IMR-90 (cell line): ENCODE measurements at regions not wholly inside any gene's neighbourhood (a gene's known extent, or its start where the extent isn't known, plus 50 kb on each side); places are given as distances from the start of the nearest gene placed in this dataset.
A peak's percentile ranks its signal among the peaks of the same experiment; 100 is the strongest.

Experiments
- ATAC-seq: fragments of 200-7000 bp; cut with Tn5 transposase; 2 replicates; pipeline ENCODE4 v1.9.1; 2020; ENCODE audit warnings: low read depth, mild to moderate bottlenecking, moderate library complexity
- BruUV-seq: library from RNA; stranded (reverse); fragments of 400-500 nt; replicated peaks from 2 replicates; lab custom pipeline; 2021; lab: Mats Ljungman, UMichigan
- CTCF ChIA-PET: fragments of 300-600 bp; formaldehyde crosslinking; extraction: SDS; loops from one replicate; lab custom pipeline; 2021; ENCODE audit warnings: antibody characterized with exemption; lab: Yijun Ruan, JAX
- POLR2A ChIA-PET: fragments of 300-600 bp; sonication (Branson Sonifier 250); formaldehyde crosslinking; loops from one replicate; lab custom pipeline; 2022; ENCODE audit warnings: antibody characterized with exemption; ENCODE audit not compliant: unreplicated experiment; lab: Charles Lee
- DNase-seq: peaks from one replicate; pipeline ENCODE4 v3.0.0; 2013
- H2AFZ ChIP-seq: replicated peaks from 2 replicates; pipeline ENCODE3; 2013; ENCODE audit warnings: low read length, mild to moderate bottlenecking; ENCODE audit not compliant: poor library complexity
- H2AK5ac ChIP-seq: 2 replicates; pipeline ENCODE4 v1.6.1; 2013; ENCODE audit warnings: low read depth, low read length, inconsistent platforms
- H2AK9ac ChIP-seq: replicated peaks from 2 replicates; pipeline ENCODE3; 2013; ENCODE audit warnings: mild to moderate bottlenecking, low read depth, low read length, moderate library complexity; ENCODE audit not compliant: poor library complexity
- H2BK120ac ChIP-seq: 2 replicates; pipeline ENCODE4 v1.6.1; 2013; ENCODE audit warnings: low read depth, low read length, inconsistent platforms
- H2BK15ac ChIP-seq: 3 replicates; pipeline ENCODE4 v1.6.1; 2013; ENCODE audit warnings: low read depth, low read length, inconsistent platforms
- H2BK20ac ChIP-seq: 2 replicates; pipeline ENCODE4 v1.6.1; 2013; ENCODE audit warnings: low read depth, mild to moderate bottlenecking, inconsistent platforms, low read length, moderate library complexity
- H2BK5ac ChIP-seq: 2 replicates; pipeline ENCODE4 v1.6.1; 2013; ENCODE audit warnings: mild to moderate bottlenecking, low read depth, low read length, inconsistent platforms; ENCODE audit not compliant: poor library complexity, severe bottlenecking
- H3K14ac ChIP-seq: replicated peaks from 2 replicates; pipeline ENCODE4 v1.6.1; 2013; ENCODE audit warnings: low read depth, low read length, inconsistent platforms
- H3K18ac ChIP-seq: 2 replicates; pipeline ENCODE4 v1.6.1; 2013; ENCODE audit warnings: low read depth, low read length, control low read depth
- H3K23ac ChIP-seq: 2 replicates; pipeline ENCODE4 v1.6.1; 2013; ENCODE audit warnings: low read depth, low read length, inconsistent platforms
- H3K27ac ChIP-seq: 2 replicates; pipeline ENCODE4 v1.5.1; 2013; ENCODE audit warnings: mild to moderate bottlenecking, control low read depth, low read length; ENCODE audit not compliant: insufficient read depth
- H3K27me3 ChIP-seq: 2 replicates; pipeline ENCODE4 v1.6.1; 2013; ENCODE audit warnings: low read length; ENCODE audit not compliant: control insufficient read depth, insufficient read depth
- H3K36me3 ChIP-seq: 2 replicates; pipeline ENCODE4 v1.6.1; 2013; ENCODE audit warnings: low read length, mixed read lengths; ENCODE audit not compliant: control insufficient read depth, insufficient read depth
- H3K4ac ChIP-seq: 2 replicates; pipeline ENCODE4 v1.6.1; 2013; ENCODE audit warnings: low read depth, low read length, inconsistent platforms
- H3K4me1 ChIP-seq: 2 replicates; pipeline ENCODE4 v1.6.1; 2013; ENCODE audit warnings: low read length, mixed read lengths; ENCODE audit not compliant: control insufficient read depth, insufficient read depth
- H3K4me2 ChIP-seq: 2 replicates; pipeline ENCODE4 v1.6.1; 2013; ENCODE audit warnings: low read depth, mild to moderate bottlenecking, control low read depth, low read length, moderate library complexity
- H3K4me3 ChIP-seq: 2 replicates; pipeline ENCODE4 v1.5.1; 2013; ENCODE audit warnings: low read depth, mild to moderate bottlenecking, control low read depth, low read length, moderate library complexity; ENCODE audit not compliant: insufficient read depth
- H3K56ac ChIP-seq: 2 replicates; pipeline ENCODE4 v1.6.1; 2013; ENCODE audit warnings: low read length, inconsistent platforms; ENCODE audit not compliant: insufficient read depth; ENCODE audit errors: extremely low read depth
- H3K79me1 ChIP-seq, 2 experiments: 2 replicates each; pipeline ENCODE4 v1.6.1; 2013; ENCODE audit warnings: low read length in 2 of 2, inconsistent platforms in 1 of 2, low read depth in 1 of 2
- H3K9ac ChIP-seq: 2 replicates; pipeline ENCODE4 v1.6.1; 2013; ENCODE audit warnings: low read depth, low read length, control low read depth
- H3K9me1 ChIP-seq: 2 replicates; pipeline ENCODE4 v1.6.1; 2013; ENCODE audit warnings: low read length, inconsistent platforms; ENCODE audit not compliant: insufficient read depth
- H3K9me3 ChIP-seq: 2 replicates; pipeline ENCODE4 v1.6.1; 2013; ENCODE audit warnings: low read length; ENCODE audit not compliant: control insufficient read depth, insufficient read depth
- H4K20me1 ChIP-seq: 2 replicates; pipeline ENCODE4 v1.6.1; 2013; ENCODE audit warnings: low read length, inconsistent platforms; ENCODE audit not compliant: insufficient read depth
- H4K5ac ChIP-seq: 2 replicates; pipeline ENCODE4 v1.6.1; 2013; ENCODE audit warnings: mild to moderate bottlenecking, low read depth, low read length, control low read depth
- H4K8ac ChIP-seq, 2 experiments: 2 replicates each; pipeline ENCODE4 v1.6.1; 2013; ENCODE audit warnings: low read depth in 2 of 2, low read length in 2 of 2, control low read depth in 1 of 2, inconsistent platforms in 1 of 2
- H4K91ac ChIP-seq: 2 replicates; pipeline ENCODE4 v1.6.1; 2013; ENCODE audit warnings: low read depth, low read length, inconsistent platforms; ENCODE audit not compliant: insufficient read depth
- BHLHE40 ChIP-seq: fragments of 150-350 bp; IDR thresholded peaks from 2 replicates; pipeline ENCODE4 v1.6.1; 2016; ENCODE audit warnings: mild to moderate bottlenecking, low read depth, low read length
- CEBPB ChIP-seq: IDR thresholded peaks from 2 replicates; pipeline ENCODE4 v1.6.1; 2012; ENCODE audit warnings: low read depth, low read length, improper control_type of control experiment
- CHD1 ChIP-seq: IDR thresholded peaks from 2 replicates; pipeline ENCODE4 v1.6.1; 2012; ENCODE audit warnings: low read depth, low read length, improper control_type of control experiment
- FOS ChIP-seq: fragments of 150-350 bp; IDR thresholded peaks from 2 replicates; pipeline ENCODE4 v1.6.1; 2016; ENCODE audit warnings: low read depth, low read length
- MAFK ChIP-seq: IDR thresholded peaks from 2 replicates; pipeline ENCODE4 v1.6.1; 2012; ENCODE audit warnings: low read depth, low read length, improper control_type of control experiment
- MAZ ChIP-seq: IDR thresholded peaks from 2 replicates; pipeline ENCODE4 v1.6.1; 2012; ENCODE audit warnings: low read depth, mild to moderate bottlenecking, low read length, improper control_type of control experiment, moderate library complexity, borderline replicate concordance
- MXI1 ChIP-seq: IDR thresholded peaks from 2 replicates; pipeline ENCODE4 v1.6.1; 2012; ENCODE audit warnings: low read depth, mild to moderate bottlenecking, low read length, moderate library complexity, borderline replicate concordance
- NFE2L2 ChIP-seq: fragments of 150-350 bp; IDR thresholded peaks from 2 replicates; pipeline ENCODE4 v1.6.1; 2016; ENCODE audit warnings: low read depth, mild to moderate bottlenecking, low read length
- POLR2A ChIP-seq: IDR thresholded peaks from 2 replicates; pipeline ENCODE4 v1.6.1; 2012; ENCODE audit warnings: mild to moderate bottlenecking, low read depth, low read length
- RAD21 ChIP-seq: IDR thresholded peaks from 2 replicates; pipeline ENCODE4 v1.6.1; 2012; ENCODE audit warnings: low read length, improper control_type of control experiment
- RCOR1 ChIP-seq: IDR thresholded peaks from 2 replicates; pipeline ENCODE4 v1.6.1; 2012; ENCODE audit warnings: mild to moderate bottlenecking, low read length, improper control_type of control experiment; ENCODE audit not compliant: insufficient replicate concordance
- RFX5 ChIP-seq: IDR thresholded peaks from 2 replicates; pipeline ENCODE4 v1.8.0; 2012; ENCODE audit warnings: low read depth, mild to moderate bottlenecking, low read length, moderate library complexity
- SMC3 ChIP-seq: fragments of 150-350 bp; IDR thresholded peaks from 2 replicates; pipeline ENCODE4 v1.6.1; 2016; ENCODE audit warnings: low read depth, mild to moderate bottlenecking, antibody characterized with exemption, low read length, moderate library complexity
- WGBS, 2 experiments: methylation state at CpG; one replicate each; pipeline versions ENCODE4 v1.1.5 to v1.1.7; 2013; ENCODE audit warnings: missing lambda C conversion rate in 2 of 2; ENCODE audit not compliant: insufficient read length in 1 of 2; ENCODE audit errors: extremely low coverage in 2 of 2; 5-methylcytosine and 5-hydroxymethylcytosine counted together
- dilution Hi-C: fragments of 300-500 bp; cut with HindIII; formaldehyde crosslinking; loops from one replicate; pipeline ENCODE4 v1.14.3; 2018; ENCODE audit warnings: low sequenced_read_pairs; ENCODE audit not compliant: unreplicated experiment
- in situ Hi-C: fragments of 300-500 bp; cut with MboI; formaldehyde crosslinking; loops from 3 replicates; pipeline ENCODE4 v1.14.3; 2019; ENCODE audit warnings: low sequenced_read_pairs, inconsistent platforms, mixed read lengths
- intact Hi-C: fragments of 100-400 bp; cut with micrococcal nuclease; formaldehyde crosslinking; loops from 2 replicates; pipeline ENCODE4 v1.10.0; 2022
- TF ChIP-seq, protein P1 (sequence below): fragments of 150-350 bp; IDR thresholded peaks from 2 replicates; pipeline ENCODE4 v1.6.1; 2017; ENCODE audit warnings: mild to moderate bottlenecking, antibody characterized with exemption, low read length, low read depth
- TF ChIP-seq, protein P2 (sequence below): fragments of 150-350 bp; IDR thresholded peaks from 2 replicates; pipeline ENCODE4 v1.6.1; 2016; ENCODE audit warnings: low read depth, mild to moderate bottlenecking, low read length, moderate library complexity, borderline replicate concordance
- TF ChIP-seq, protein P3 (sequence below): conservative IDR thresholded peaks from 2 replicates; pipeline ENCODE4 v1.5.1; 2012; ENCODE audit warnings: mild to moderate bottlenecking, low read depth, low read length, improper control_type of control experiment

DNA sequence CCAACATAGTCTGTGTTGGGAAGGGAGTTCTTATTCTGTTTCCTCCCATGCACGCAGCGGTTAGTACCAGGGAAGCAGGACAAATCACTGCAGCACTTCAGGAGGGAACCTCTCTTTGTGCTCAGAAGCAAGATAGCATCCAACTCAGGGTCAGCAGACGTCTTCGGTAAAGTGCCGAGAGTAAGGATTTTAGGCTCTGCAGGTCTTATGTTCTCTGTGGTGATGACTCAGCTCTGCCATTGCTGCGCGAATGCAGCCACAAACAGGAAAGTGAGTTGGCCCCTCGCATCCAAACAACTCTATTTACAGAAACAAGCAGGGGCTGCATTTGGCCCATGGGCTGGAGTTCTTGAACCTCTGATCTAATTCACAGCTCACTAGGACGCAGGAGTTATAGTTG, 122.1 kb upstream of the SPATA13 start:
- intact Hi-C loops (no loop called here), dilution Hi-C loops (no loop called here), in situ Hi-C loops (no loop called here)
- Histone ChIP-seq H4K20me1 (no peaks in the 10 kb centered on the region), H3K27me3 (no peaks in the 10 kb centered on the region), H2AK9ac (no peak overlapping the region), H2AFZ (no peak overlapping the region), H3K36me3 (no peaks in the 10 kb centered on the region), H3K9me1 (peaks cover 28% of the 10 kb centered on the region), H3K4me2 (peak overlapping the region; percentile 11), H3K9ac (no peak overlapping the region), H2BK5ac (no peak overlapping the region), H3K14ac (0 out of 2 replicates have a peak overlapping the region, but pooled peaks have one; percentile 4), H3K4me1 (peaks cover 33% of the 10 kb centered on the region), H4K91ac (peak overlapping the region; percentile 57), H3K4me3 (no peak overlapping the region), H2BK20ac (no peak overlapping the region), H2BK120ac (peak overlapping the region; percentile 41), H3K27ac (no peak overlapping the region; the same call in 1 of the 2 replicates), H3K79me1 (peaks cover 0 to 4% of the 10 kb centered on the region in 2 experiments; a peak in 1 of 4 replicates), H2AK5ac (peak overlapping the region; percentile 63; the same call in 1 of the 2 replicates), H2BK15ac (0 out of 3 replicates have a peak overlapping the region, but pooled peaks have one; percentile 4), H3K23ac (peak overlapping the region; percentile 34; the same call in 1 of the 2 replicates), H3K4ac (peak overlapping the region; percentile 69), H3K9me3 (no peaks in the 10 kb centered on the region), H4K8ac (peak overlapping the region in 1 of 2 experiments; percentile 73; a peak in 1 of 4 replicates), H4K5ac (no peak overlapping the region), H3K56ac (no peak overlapping the region), H3K18ac (peak overlapping the region; percentile 61; the same call in 1 of the 2 replicates)
- peak; percentile 27 for ATAC-seq
- POLR2A ChIA-PET: no interaction called here
- DNase-seq: peak; percentile 72
- TF ChIP-seq NFE2L2: no peak
- TF ChIP-seq CHD1: no peak
- TF ChIP-seq, protein P1, sequence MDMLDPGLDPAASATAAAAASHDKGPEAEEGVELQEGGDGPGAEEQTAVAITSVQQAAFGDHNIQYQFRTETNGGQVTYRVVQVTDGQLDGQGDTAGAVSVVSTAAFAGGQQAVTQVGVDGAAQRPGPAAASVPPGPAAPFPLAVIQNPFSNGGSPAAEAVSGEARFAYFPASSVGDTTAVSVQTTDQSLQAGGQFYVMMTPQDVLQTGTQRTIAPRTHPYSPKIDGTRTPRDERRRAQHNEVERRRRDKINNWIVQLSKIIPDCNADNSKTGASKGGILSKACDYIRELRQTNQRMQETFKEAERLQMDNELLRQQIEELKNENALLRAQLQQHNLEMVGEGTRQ: no peak
- TF ChIP-seq SMC3: no peak
- 0 out of 2 replicates have a peak, but pooled peaks have one; percentile 18 for TF ChIP-seq FOS
- no peak for TF ChIP-seq RFX5
- no peak for TF ChIP-seq RCOR1
- TF ChIP-seq BHLHE40: no peak
- TF ChIP-seq MAZ: no peak
- no peak for TF ChIP-seq RAD21
- TF ChIP-seq, protein P2, sequence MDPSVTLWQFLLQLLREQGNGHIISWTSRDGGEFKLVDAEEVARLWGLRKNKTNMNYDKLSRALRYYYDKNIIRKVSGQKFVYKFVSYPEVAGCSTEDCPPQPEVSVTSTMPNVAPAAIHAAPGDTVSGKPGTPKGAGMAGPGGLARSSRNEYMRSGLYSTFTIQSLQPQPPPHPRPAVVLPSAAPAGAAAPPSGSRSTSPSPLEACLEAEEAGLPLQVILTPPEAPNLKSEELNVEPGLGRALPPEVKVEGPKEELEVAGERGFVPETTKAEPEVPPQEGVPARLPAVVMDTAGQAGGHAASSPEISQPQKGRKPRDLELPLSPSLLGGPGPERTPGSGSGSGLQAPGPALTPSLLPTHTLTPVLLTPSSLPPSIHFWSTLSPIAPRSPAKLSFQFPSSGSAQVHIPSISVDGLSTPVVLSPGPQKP: no peak
- no peak for TF ChIP-seq MXI1
- no peak for TF ChIP-seq POLR2A
- TF ChIP-seq CEBPB: no peak
- TF ChIP-seq, protein P3, sequence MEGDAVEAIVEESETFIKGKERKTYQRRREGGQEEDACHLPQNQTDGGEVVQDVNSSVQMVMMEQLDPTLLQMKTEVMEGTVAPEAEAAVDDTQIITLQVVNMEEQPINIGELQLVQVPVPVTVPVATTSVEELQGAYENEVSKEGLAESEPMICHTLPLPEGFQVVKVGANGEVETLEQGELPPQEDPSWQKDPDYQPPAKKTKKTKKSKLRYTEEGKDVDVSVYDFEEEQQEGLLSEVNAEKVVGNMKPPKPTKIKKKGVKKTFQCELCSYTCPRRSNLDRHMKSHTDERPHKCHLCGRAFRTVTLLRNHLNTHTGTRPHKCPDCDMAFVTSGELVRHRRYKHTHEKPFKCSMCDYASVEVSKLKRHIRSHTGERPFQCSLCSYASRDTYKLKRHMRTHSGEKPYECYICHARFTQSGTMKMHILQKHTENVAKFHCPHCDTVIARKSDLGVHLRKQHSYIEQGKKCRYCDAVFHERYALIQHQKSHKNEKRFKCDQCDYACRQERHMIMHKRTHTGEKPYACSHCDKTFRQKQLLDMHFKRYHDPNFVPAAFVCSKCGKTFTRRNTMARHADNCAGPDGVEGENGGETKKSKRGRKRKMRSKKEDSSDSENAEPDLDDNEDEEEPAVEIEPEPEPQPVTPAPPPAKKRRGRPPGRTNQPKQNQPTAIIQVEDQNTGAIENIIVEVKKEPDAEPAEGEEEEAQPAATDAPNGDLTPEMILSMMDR: no peak
- peak; percentile 55; the same call in 1 of the 2 replicates for TF ChIP-seq MAFK
- BruUV-seq: no TSS peak
- CTCF ChIA-PET: no interaction called here
- no CpG with 5 or more reads among the region's 9 CpGs for WGBS, 2 experiments
